KOPT-K1 (cell line): ENCODE measurements at regions not wholly inside any gene's neighbourhood (a gene's known extent, or its start where the extent isn't known, plus 50 kb on each side); places are given as distances from the start of the nearest gene placed in this dataset.

Experiments used
- H3K27ac ChIP-seq: fragments of 200-600 bp; sonication (generic); 2 replicates; pipeline ENCODE4 v1.5.1; 2016; ENCODE audit warnings: antibody characterized with exemption, mild to moderate bottlenecking, low read depth, low read length; ENCODE audit not compliant: poor library complexity, severe bottlenecking
- H3K36me3 ChIP-seq: fragments of 200-600 bp; sonication (generic); 2 replicates; pipeline ENCODE4 v1.5.1; 2017; ENCODE audit warnings: antibody characterized with exemption, mild to moderate bottlenecking, low read length, moderate library complexity; ENCODE audit not compliant: insufficient read depth
- H3K9me3 ChIP-seq: fragments of 200-600 bp; sonication (generic); 2 replicates; pipeline ENCODE4 v1.5.1; 2017; ENCODE audit warnings: antibody characterized with exemption, low read length, mild to moderate bottlenecking; ENCODE audit not compliant: insufficient read depth, poor library complexity, severe bottlenecking

DNA sequence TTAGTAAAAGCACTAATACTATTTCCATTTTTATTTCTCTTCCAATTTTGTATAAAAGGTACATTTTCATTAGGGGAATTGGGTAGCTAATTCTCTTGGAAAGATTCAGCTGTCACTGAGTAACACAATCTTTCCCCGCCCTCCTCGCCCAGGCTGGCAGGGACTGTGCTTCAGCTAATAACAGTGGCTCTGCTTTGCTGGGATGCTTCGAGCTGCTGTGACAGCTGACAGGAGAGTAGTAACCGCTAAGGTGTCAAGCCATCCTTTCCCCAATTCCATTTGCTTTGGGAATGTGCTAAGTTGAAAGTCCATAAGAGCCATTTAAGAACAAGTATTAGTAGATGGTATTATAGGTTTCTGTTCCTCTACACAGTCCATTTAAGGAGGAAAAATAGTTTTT is 106.7 kb upstream of the NRIP1 start:
- no peaks in the 10 kb centered on the region for H3K9me3 ChIP-seq
- no peaks in the 10 kb centered on the region for H3K36me3 ChIP-seq
- H3K27ac ChIP-seq: no peak overlapping the region

DNA sequence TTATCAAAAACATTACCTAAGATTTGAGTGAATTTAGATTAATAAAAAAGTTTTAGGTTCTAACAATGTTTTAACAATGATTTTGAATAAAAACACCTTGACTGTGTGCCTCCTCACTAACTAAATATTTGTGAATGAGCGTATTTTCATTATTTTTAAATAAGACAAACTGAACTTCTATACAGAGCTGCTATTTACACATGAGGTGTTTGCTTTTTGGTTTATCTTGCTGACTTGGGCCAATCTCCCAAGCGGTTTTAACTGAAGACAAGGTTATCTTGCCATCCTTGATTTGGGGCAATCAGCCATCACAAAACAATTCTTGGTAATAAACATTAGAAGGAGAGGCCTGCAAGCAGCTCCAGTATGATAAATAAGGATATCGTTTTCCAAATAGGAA is 108.2 kb upstream of the NRIP1 start:
- Histone ChIP-seq H3K27ac (no peak overlapping the region), H3K36me3 (no peaks in the 10 kb centered on the region), H3K9me3 (no peaks in the 10 kb centered on the region)

DNA sequence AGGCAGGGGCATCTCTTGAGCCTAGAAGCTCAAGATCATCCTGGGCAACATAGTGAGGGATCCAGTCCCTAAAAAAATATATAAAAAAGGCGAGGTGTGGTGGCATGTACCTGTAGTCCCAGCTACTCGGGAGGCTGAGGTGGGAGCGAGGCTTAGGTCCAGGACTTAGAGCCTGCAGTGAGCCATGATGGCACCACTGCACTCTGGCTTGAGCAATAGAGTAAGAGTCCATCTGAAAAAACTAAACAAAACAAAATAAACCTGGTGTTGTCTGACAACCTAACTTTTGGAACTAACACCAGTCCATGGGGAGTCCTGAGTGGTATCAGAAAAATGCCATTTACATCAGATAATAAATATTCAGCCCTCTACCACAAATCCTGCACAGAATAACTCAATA is 110.1 kb upstream of the NRIP1 start:
- H3K9me3 ChIP-seq: no peaks in the 10 kb centered on the region
- no peak overlapping the region for H3K27ac ChIP-seq
- H3K36me3 ChIP-seq: no peaks in the 10 kb centered on the region

DNA sequence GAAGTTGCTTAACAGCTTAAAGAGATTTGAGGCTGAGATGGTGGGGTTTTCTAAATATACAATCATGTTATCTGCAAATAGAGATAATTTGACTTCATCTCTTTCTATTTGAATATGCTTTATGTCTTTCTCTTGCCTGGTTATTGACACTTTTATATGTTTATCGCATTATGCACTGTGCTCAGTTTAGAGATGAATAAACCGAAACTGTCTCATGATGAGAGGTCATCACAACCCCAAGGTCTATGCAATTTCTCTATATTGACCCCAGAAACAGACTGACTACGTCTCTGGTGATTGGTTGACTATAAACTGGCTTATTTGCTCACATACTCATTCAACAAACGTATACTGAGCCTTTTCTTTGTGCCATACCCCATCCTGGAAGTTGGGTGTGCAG is 117.9 kb upstream of the NRIP1 start:
- peaks cover 6% of the 10 kb centered on the region for H3K9me3 ChIP-seq
- H3K27ac ChIP-seq: no peak overlapping the region
- no peaks in the 10 kb centered on the region for H3K36me3 ChIP-seq

DNA sequence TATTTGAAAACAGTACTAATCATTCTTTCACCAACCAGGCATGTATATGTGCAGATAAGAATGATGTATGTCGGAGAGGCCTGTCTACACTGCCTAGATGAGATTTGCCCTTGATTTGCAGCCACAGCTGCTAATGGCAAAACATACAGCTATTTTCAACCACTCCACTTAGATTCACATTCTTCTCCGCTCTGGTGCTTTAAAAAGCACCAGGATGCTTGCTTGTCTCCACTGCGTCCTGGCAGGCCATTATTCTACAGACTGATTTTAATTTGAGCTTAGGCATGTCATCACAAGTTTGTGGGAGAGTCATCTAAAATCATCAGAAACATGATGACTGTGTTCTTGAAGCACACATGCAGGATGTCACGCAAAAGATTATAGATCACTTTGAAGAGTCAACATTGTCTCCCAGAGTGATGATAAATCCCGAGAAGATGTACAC is 119.0 kb upstream of the NRIP1 start:
- Histone ChIP-seq H3K36me3 (no peaks in the 10 kb centered on the region), H3K27ac (no peak overlapping the region)

DNA sequence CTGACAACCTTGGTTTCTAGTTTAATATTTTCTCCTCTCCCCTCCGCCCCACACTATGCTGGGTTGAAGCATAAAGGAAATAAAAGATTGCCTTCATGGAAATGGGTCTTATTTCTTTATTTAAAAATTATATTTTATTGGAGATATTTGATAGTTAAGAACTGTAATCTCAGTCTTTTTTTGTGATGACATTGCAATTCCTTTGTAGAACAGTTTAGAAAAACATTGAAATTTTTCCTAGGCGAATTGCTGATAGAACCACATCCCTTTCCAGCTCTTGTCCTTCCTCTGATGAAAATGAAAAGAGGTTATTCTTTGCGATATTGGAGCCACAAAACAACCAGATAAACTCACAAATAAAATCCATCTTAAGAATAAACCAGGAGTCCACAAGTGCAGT is 125.6 kb upstream of the NRIP1 start:
- H3K27ac ChIP-seq: no peak overlapping the region
- no peaks in the 10 kb centered on the region for H3K9me3 ChIP-seq
- no peaks in the 10 kb centered on the region for H3K36me3 ChIP-seq

More for the DNA sequence above, 119.0 kb upstream of the NRIP1 start:
- H3K9me3 ChIP-seq: peaks cover 6% of the 10 kb centered on the region

DNA sequence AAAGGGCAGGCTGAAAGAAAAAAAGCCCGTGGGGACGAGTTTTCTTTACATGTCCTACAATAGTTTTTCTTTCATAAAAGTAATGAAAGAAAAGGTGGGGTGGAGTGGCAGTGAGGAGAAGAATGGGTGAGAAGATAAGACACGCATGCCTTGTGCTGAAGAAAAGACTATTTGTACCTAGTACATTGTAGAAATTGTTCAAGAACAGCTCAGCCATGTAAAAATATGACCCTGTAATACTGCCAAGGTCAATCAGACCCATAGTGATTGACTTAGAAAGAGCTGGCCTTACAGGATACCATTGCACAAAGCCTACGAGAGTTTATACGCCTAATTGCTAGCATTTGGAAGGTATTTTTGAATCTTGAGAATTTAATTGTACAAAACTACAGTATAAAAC is 126.0 kb upstream of the NRIP1 start:
- H3K27ac ChIP-seq: no peak overlapping the region
- no peaks in the 10 kb centered on the region for H3K36me3 ChIP-seq
- no peaks in the 10 kb centered on the region for H3K9me3 ChIP-seq

DNA sequence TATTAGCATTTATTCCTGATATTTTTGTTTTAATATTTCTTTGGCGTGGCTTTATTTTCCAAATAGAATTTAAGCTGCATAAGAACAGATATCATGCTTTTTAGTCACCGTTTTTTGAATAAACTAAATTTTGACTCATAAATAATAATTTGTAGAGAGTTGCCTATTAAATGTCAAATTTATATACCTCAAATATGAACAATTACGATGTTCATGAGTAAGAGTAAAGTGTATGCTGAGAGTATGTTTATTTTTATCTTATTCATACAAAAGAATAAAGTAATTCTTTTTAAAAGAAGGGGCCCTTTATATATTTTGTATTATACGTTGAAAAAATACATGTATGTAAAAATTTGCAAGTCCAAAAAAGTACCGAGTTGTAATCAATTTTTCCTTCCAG is 126.5 kb upstream of the NRIP1 start:
- no peak overlapping the region for H3K27ac ChIP-seq
- H3K36me3 ChIP-seq: no peaks in the 10 kb centered on the region
- H3K9me3 ChIP-seq: no peaks in the 10 kb centered on the region

DNA sequence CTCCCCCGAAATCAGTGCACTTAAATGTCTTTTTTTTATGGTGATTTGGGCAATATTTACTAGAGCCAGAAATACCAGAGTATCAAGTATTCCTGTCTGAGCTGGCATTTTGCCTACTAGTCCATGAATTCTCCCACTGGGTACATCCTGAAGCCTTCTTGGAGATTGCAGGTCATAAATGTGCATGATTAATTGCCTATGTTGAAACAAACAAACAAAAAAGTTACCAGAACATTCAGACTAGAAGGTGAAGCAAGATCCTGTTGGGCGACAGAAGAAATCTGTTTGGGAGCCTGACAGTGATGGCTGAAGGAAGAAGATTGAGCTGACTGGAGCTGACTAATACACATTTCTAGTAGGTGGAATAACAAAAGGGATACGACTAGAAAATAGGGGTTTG is 127.4 kb upstream of the NRIP1 start:
- Histone ChIP-seq H3K36me3 (no peaks in the 10 kb centered on the region), H3K9me3 (no peaks in the 10 kb centered on the region), H3K27ac (no peak overlapping the region)

DNA sequence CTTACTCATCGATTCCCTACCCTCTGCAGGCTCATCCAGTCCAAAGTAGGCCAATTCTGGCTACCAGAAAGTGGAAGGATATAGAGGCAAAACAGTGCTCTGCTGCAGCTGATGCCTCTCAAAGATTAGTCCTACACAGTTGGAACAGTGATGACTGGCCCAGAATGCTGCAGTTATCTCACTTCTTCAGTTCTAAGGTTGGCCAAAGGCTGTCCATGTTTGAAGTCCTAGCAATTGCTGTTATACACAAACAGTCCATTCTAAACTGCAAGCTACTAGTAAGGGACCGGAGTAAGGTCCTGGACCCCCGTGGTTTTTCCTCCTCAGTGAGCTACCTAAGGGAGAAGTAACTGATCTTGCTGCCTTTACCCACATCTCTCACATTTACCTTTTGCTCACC is 129.1 kb upstream of the NRIP1 start:
- Histone ChIP-seq H3K27ac (no peak overlapping the region), H3K36me3 (no peaks in the 10 kb centered on the region), H3K9me3 (no peaks in the 10 kb centered on the region)

DNA sequence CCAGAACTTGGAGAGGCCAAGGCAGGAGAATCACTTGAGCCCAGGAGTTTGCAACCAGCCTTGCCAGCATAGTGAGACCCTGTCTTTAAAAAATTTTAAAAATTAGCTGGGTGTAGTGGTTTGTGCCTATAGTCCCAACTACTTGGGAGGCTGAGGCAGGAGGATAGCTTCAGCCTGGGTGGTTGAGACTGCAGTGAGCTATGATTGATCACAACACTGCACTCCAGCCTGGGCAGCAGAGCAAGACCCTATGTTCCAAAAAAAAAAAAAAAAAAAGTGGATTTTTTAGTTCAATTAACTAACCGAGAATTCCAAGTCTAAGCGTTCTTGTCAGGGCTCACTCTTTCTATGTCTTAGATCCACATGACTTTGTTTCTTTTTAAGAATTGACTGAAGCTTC is 130.3 kb upstream of the NRIP1 start:
- Histone ChIP-seq H3K36me3 (no peaks in the 10 kb centered on the region), H3K27ac (no peak overlapping the region), H3K9me3 (no peaks in the 10 kb centered on the region)

DNA sequence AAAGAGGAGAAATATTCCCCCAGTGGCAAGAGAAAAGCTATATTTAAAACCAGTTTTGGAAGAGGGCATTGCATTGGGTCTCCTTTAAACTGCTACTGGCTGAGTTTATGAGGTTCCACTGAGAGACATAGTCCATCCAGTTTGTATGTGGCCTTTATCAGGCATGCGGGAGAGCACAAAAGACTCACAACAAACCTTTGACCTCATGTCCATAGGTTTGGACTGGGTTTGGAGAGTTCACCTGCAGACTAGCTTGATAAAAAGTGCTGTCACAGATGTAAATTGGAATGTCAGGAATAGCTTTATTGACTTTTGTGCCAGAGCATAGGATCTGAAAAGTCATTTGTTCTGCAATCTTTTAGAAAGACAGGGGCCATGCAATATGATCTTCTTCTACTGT is 131.0 kb upstream of the NRIP1 start:
- no peak overlapping the region for H3K27ac ChIP-seq
- no peaks in the 10 kb centered on the region for H3K9me3 ChIP-seq
- H3K36me3 ChIP-seq: no peaks in the 10 kb centered on the region

DNA sequence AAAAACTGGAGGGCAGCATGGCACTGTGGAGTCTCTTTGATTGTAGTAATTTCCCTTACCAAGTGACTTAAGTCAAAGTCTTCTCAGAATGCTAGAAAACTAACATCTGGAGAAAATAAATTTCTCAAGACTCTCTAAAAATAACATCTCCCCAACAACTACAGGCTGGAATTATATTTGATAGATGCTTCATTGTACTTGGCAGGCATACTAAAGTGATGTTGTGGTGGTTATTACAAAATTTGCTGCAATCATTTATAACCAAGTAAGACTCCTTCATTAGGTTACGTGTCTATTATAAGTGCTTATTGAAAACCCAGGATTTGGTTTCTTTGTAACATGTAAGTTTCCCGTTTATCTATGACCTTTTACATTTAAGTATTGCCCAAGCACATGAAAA is 132.9 kb upstream of the NRIP1 start:
- no peaks in the 10 kb centered on the region for H3K36me3 ChIP-seq
- no peak overlapping the region for H3K27ac ChIP-seq
- H3K9me3 ChIP-seq: no peaks in the 10 kb centered on the region

DNA sequence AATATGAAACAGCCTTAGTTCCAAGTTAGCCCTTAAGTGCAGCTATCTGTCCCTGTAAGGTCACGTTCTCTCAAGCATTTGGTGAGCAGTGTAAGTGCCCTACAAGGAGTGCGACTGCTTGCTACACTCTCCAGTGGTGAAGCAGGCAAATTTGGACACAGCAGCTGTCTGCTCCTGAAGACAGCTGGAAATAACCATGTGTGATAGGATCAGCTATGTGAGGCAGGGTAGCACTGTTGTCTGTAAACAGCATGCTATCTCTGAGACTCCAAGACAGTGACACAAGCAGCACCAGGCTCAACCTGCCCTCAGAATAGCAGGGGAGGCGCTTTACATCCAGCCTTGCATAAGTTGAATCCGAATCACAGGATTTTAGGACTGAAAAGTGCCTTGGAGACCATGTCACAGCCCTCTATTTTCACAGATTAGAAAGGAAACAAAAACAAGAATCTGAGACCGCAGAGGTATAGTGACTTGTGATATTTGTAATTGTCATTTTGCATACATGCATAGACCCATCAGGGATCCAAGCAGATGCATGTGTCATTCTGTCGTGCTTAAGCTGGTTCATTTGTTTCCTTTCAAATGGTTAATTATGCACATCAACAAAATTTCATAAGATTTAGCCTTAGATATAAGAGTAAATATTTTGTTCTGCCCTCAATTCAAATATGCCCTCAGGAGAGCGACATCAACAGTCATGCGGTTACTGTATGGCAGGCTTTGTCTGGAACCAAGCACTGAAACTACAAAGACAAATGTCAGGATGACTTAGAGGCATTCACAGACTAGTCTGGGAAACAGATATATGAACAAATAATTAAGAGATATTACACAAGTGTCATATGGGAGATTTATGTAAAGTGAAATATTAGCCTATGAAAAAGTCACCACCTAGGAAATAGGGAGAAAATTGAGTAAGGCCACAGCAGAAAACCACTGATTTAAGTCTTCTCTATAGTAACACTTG is 134.9 kb upstream of the NRIP1 start:
- Histone ChIP-seq H3K36me3 (no peaks in the 10 kb centered on the region), H3K9me3 (no peaks in the 10 kb centered on the region), H3K27ac (no peak overlapping the region)

DNA sequence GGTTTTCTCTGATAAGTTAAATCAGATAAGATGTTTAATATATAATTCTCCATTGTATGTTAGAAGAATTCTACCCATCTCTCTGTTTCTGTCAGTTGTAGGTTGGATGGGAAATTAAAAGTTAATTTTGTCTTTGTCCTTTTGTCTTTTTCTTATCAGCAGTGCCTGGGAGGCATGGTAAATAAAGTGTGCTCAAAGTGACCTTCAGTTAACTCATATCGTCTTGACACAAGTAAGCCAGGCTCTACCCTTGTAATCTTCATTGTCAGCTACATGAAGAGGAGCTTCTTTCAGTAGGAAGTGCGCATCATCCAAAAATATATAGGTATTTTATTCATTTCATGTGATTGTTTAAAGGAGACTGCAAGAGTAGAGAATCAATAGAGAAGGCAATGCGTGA is 138.9 kb upstream of the NRIP1 start:
- no peaks in the 10 kb centered on the region for H3K9me3 ChIP-seq
- no peaks in the 10 kb centered on the region for H3K36me3 ChIP-seq
- H3K27ac ChIP-seq: no peak overlapping the region
